ENCODE measurements at regions not wholly inside any gene's neighbourhood (a gene's known extent, or its start where the extent isn't known, plus 50 kb on each side); places are given as distances from the start of the nearest gene placed in this dataset.
"Not testable (repeated sequence)": the region's sequence is repeated elsewhere in the genome, so short reads cannot be mapped to it uniquely, and the experiment has no call there.

DNA sequence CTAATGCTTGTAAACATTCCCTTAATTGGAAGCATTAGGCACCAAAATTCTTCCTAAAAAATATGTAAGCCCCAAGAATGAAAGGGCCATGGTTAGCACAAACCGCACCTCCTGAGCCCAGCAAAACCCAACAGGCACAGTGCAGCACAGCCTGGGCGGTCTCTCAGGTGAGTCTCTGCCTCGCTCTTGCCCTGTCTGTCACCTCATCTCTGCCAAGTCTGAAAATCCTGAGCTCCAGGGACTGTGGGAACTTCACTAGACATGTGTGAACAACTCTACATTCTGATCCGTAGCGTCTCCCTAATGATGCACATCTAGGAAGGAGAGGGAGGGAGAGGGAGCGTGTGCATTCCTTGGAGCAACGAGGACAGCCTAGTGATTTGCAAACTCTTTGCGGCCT lies 88.8 kb upstream of the GJB6 start:
- in situ Hi-C loops (cut with MboI; ENCODE audit: low pct_unique_long_range_greater_than_20kb, low sequenced_read_pairs), result no loop called here
- DNase-seq, result no peak

DNA sequence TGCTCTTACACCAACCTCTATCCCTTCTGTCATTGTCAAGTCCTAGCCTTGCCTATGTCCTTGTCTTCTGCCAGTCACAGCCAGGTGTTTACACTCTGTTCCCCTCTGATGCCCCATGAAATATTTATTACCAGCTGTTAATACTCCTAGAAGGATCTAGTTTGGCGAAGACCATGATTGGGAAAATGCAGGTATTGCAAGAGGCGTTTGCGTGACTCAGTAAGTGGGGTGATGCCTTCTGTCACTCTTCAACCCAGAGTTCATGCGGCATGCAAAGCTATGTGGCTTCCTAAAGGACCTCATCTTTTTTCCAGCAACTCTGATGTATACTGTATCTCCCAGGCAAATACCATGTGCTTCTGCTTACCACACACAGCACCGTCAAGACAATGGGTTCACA lies 81.8 kb upstream of the GJB6 start:
- in situ Hi-C loops (cut with MboI; ENCODE audit: low pct_unique_long_range_greater_than_20kb, low sequenced_read_pairs), result no loop called here
- DNase-seq, result no peak

DNA sequence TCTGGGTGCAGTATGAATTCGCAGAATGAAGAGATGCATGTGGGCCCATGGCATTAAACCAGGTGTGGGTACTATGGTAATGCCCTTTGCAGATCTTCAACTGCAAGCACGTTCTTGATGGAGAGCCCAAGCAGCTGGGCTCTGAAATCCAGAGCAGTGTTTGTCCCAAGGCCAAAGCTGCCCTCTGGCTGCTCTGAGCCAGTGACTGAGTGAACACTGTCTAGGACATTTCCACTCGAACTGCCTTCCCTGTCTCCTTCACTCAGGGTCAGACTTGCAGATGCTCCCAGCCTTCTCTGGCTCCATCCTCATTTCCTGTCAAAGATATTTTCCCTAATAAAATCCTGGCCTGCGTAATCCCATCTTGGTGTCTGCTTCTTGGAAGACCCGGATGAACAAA lies 80.2 kb upstream of the GJB6 start:
- in situ Hi-C loops (cut with MboI; ENCODE audit: low pct_unique_long_range_greater_than_20kb, low sequenced_read_pairs), result no loop called here
- no peak for DNase-seq

DNA sequence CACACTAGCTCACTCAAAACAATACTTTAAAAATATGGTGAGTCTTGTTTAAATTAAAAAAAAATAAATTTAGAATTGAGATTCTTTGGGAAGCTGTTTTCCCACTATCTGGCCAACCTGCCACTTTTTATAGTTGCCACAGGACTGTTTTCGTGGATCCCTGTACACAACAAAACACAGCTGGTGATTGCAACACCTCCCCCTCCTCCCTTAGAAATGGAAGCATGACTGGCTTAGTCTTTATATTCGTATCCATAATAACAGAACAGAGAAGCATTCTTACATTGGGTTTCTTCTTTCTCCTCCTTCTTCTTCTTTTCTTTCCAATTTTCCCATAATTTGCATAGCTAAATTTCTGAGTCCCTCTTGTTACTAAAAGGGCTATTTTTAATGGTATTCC lies 79.5 kb upstream of the GJB6 start:
- no peak for DNase-seq
- in situ Hi-C loops (cut with MboI; ENCODE audit: low pct_unique_long_range_greater_than_20kb, low sequenced_read_pairs), result no loop called here

DNA sequence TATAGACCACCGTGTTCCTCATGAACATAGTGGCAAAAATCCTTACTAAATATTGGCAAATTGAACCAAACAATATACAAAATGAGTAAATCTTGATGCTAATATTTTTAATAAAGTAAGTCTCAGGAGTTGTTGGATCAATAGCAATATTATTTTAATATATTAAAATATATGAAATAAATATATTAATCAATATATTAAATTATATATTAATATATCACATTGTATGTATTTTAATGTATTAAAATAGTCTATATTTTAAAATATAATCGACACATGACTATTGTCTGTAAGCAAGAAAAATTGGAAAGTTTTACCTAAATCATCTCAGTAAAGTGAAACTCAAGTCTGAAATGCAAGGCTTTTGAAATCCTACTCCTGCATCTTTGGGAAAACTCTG lies 78.9 kb upstream of the GJB6 start:
- in situ Hi-C loops (cut with MboI; ENCODE audit: low pct_unique_long_range_greater_than_20kb, low sequenced_read_pairs), result no loop called here
- no peak for DNase-seq

DNA sequence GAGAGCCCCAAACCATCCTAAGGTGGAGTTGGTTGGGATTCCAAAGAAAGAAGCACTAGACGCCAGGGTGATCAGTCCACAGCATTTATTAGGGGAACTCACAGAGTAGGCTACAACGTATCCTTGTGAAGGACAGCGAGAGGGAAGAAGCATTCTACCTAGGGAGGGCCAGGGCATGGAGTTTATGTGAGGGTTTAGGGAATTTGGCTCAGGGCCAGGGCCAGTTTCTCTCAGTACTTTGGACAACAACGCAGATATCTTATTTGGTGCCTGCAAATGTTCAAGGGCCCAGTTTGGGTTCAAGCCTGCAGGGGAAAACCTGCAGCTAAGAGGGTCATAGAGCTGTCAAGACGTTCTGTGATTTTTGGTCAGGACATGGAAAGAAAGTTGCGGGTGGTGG lies 73.9 kb upstream of the GJB6 start:
- in situ Hi-C loops (cut with MboI; ENCODE audit: low pct_unique_long_range_greater_than_20kb, low sequenced_read_pairs), result no loop called here
- no peak for DNase-seq

DNA sequence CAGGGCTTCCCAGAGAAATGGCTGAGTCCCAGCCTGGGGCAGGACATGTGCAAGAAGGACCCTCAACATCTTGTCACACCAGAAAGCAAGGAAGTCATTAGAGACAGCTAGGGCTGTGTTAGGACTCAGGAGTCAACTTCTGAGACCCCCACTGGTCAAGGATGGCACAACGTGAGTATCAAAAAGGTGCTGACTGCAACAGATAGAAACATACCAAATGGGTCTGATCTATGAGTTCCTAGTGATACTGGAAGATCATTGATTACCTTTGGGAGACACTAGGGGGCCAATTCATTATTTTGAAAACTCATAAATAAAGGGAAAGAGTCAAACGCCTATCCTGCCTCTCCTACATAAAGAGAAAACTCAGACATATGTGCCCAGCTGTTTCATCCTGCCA lies 73.5 kb upstream of the GJB6 start:
- no peak for DNase-seq
- in situ Hi-C loops (cut with MboI; ENCODE audit: low pct_unique_long_range_greater_than_20kb, low sequenced_read_pairs), result no loop called here

DNA sequence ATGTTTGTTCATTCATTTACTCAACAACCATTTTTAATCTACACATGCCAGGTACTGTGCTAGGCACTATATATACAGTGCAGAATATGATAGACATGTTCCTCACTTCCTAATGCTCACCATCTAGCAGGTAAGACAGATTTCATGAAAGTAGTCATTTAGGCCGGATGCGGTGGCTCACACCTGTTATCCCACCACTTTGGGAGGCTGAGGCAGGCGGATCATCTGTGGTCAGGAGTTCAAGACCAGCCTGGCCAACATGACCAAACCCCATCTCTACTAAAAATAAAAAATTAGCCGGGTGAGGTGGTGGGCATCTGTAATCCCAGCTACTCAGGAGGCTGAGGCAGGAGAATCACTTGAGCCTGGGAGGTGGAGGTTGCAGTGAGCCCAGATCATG lies 71.9 kb upstream of the GJB6 start:
- DNase-seq; in situ Hi-C loops (cut with MboI; ENCODE audit: low pct_unique_long_range_greater_than_20kb, low sequenced_read_pairs): not testable (repeated sequence)

DNA sequence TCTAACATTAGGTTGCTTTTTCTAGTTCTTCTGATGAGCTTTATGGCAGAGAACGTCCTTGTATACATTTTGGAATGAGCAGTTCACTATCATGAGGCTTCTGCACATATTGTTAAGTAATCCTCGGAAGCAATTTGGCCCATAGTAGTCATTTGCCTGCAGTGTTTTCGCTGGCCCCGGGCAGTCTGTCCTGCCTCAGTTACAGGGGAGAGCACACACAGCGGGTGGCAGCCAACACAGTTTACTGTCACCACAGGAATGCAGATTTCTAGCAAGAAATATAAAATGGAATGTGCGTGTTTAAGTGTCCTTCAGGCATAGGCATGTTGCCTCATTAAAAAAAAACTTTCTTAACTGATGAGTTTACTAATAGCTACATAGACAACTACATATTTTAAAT lies 71.5 kb upstream of the GJB6 start:
- DNase-seq, result no peak
- in situ Hi-C loops (cut with MboI; ENCODE audit: low pct_unique_long_range_greater_than_20kb, low sequenced_read_pairs), result no loop called here

DNA sequence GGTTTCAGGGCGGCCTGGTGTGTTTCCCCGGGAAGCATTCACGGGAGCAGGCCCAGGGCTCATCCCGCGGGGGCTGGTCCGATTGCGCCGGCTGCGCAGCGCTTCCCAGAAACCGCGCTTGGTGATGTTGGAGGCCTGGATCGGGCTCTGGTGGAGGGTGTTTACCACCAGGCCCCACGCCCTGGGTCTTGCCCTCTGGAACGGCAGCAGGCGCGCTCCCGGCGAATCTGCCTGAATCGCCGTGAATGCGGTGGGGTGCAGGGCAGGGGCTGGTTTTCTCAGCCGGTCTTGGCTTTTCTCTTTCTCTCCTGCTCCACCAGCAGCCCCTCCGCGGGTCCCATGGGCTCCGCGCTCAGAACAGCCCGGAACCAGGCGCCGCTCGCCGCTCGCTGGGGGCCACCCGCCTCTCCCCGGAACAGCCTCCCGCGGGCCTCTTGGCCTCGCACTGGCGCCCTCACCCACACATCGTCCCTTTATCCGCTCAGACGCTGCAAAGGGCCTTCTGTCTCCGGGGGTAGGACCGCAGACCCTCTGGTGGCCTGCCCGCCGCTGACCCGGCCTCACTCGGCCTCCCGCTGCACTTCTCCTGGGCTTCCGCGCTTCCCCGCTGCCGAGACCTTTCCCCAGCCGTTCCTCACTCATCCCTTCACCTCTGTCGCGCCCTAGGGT lies 69.4 kb upstream of the GJB6 start:
- in situ Hi-C loops (cut with MboI; ENCODE audit: low pct_unique_long_range_greater_than_20kb, low sequenced_read_pairs), result no loop called here
- no peak for DNase-seq

DNA sequence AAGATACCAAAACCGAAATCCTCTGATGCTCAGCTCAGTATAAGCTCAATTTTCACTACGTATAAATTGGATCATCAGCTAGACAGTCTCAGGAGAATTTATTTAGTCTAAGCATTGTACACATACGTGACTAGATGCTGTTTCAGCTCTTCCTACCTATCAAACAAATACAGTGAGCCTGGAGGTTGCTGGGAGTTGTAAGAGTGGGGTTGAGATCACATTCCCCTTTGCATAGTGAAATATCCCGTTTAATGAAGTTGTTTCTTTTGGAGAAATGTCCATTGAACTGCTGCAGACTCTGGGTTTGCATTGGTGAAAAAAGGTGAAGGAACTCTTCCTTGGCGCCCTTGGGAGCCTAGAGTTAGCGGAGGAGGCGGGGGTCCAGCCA lies 68.9 kb upstream of the GJB6 start:
- DNase-seq, result no peak
- in situ Hi-C loops (cut with MboI; ENCODE audit: low pct_unique_long_range_greater_than_20kb, low sequenced_read_pairs), result no loop called here

DNA sequence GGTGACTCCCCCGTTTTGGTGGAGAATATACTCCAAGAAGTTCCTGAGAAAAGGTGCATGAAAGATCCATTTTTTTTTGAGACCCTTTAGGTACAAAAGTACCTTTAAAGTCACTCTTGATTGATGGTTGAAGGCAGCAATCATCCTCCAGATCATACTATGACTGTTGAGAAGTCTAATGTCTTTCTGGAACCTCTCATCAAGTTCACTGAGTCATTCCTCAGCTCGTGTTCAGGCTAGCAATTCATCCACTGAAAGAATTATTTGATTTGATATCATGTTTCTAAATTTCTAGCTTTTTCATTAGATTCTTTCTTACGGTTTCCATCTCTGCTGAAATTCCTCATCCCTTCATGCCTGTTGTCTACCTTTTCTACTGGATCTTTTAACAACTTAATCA lies 65.1 kb upstream of the GJB6 start:
- in situ Hi-C loops (cut with MboI; ENCODE audit: low pct_unique_long_range_greater_than_20kb, low sequenced_read_pairs), result no loop called here
- DNase-seq, result no peak

DNA sequence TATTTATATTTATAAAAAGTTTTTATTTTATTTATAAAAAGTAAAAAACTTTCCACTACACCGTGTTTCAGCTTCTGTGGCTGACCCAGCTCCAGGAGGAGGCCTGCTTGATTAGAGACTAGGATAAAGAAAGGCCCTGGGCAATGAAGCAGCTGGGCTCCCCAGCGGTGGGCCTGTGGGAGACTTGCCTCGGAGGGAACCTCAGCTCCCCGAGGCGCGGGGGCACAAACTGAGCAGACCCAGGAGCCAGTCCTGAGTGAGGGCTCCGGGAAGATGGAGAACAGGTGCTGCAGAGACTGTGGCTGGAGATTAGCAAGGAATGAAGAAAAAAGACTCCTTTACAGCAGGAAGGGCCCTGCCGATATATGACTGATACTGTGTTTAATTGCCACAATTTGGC lies 63.8 kb upstream of the GJB6 start:
- in situ Hi-C loops (cut with MboI; ENCODE audit: low pct_unique_long_range_greater_than_20kb, low sequenced_read_pairs), result no loop called here
- DNase-seq, result no peak

DNA sequence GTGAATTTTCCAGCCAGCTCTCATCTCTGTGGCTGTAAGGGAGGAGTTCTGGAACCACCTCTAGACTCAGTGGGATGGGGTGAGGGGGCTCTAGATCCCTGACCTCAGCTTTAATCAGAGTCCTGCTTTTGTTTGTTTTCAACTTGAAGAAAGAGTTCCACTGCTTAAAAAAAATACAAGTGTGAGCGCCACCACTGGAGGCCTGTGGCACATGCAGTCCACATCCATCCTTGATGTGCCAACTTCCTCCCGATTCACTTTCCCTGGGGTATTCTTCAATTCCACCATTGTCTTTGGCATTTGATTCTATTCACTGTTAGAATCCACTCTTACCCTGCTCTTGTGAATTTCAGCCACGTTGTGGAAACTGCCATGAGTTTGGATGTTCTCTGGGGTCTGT lies 62.4 kb upstream of the GJB6 start:
- no peak for DNase-seq
- in situ Hi-C loops (cut with MboI; ENCODE audit: low pct_unique_long_range_greater_than_20kb, low sequenced_read_pairs), result no loop called here

DNA sequence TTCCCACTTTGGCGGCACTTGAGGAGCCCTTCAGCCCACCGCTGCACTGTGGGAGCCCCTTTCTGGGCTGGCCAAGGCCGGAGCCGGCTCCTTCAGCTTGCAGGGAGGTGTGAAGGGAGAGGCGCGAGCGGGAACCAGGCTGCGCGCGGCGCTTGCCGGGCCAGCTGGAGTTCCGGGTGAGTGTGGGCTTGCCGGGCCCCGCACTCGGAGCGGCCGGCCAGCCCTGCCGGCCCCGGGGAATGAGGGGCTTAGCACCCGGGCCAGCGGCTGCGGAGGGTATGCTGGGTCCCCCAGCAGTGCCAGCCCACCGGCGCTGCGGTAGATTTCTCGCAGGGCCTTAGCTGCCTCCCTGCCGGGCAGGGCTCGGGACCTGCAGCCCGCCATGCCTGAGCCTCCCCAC lies 60.2 kb upstream of the GJB6 start:
- DNase-seq; in situ Hi-C loops (cut with MboI; ENCODE audit: low pct_unique_long_range_greater_than_20kb, low sequenced_read_pairs): not testable (repeated sequence)

DNA sequence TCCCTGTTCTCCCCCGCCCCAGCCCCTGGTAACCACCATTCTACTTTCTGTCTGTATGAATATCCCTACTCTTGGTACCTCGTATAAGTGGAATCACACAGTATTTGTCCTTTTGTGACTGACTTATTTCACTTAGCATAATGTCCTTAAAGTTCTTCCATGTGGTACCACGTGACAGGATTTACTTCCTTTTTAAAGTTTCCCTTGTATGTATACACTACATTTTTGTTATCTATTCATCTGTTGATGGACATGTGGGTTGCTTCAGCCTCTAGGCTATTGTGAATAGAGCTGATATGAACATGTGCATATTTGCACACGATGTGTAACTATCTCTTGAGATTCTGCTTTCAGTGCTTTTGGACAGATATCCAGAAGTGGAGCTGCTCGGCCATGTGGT lies 59.6 kb upstream of the GJB6 start:
- DNase-seq, result no peak
- in situ Hi-C loops (cut with MboI; ENCODE audit: low pct_unique_long_range_greater_than_20kb, low sequenced_read_pairs), result no loop called here

DNA sequence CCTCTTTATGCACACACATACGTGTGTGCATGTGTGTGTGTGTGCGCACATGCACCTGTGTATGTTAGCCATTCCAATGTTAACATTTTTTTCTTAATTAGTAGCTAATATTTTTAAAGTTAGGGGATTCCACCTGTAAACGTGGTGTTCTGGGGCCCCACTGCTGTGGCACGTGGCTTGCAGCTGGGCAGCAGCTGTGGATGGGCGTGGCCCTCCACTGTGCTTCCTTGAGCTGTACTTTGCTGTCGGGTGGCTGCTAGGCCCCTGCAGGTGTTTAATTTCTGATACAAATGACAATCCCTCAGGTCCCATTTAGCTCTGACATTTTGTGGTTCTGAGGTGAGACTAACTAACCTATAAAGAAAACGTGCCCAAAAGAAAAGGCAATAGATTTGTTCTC lies 58.9 kb upstream of the GJB6 start:
- DNase-seq, result no peak
- in situ Hi-C loops (cut with MboI; ENCODE audit: low pct_unique_long_range_greater_than_20kb, low sequenced_read_pairs), result no loop called here

DNA sequence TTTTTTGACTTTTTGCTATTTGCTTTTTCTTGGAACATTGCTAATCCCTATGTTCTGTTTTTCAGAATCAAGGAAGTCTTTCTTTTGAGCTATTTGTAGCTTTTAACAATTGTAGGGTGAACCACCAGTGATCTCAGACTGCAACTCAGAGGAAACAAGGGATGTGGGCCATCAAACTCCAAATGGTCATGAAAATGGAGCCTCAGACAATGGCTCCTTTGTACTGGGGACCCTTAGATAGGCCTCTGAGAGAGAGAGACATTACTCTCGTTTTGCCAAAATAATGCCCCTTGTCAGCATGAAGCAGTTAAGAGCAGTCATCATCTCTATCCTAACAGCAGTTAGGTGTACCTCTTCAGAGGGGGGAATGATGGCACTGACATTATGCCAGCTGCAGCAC lies 56.4 kb upstream of the GJB6 start:
- in situ Hi-C loops (cut with MboI; ENCODE audit: low pct_unique_long_range_greater_than_20kb, low sequenced_read_pairs), result no loop called here
- no peak for DNase-seq

DNA sequence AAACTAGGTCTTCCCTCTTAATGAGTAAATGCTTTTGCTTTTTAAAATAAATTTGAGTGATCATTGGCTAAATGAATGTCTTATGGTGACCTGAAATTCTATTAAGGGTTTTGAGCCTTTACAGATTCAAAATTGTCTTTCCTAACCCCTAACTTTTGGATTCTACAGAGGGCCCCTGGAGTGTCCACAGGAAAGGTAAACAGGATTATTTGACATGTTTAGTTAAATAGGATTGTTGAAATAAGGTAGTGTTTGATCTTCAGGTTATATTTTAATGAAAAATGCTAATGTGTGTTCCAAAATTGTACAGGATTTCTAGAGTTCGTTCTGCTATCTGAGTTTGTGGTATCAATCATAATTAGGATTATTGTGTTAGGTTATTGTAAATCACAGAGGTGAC lies 55.9 kb upstream of the GJB6 start:
- in situ Hi-C loops (cut with MboI; ENCODE audit: low pct_unique_long_range_greater_than_20kb, low sequenced_read_pairs), result no loop called here
- DNase-seq, result no peak

DNA sequence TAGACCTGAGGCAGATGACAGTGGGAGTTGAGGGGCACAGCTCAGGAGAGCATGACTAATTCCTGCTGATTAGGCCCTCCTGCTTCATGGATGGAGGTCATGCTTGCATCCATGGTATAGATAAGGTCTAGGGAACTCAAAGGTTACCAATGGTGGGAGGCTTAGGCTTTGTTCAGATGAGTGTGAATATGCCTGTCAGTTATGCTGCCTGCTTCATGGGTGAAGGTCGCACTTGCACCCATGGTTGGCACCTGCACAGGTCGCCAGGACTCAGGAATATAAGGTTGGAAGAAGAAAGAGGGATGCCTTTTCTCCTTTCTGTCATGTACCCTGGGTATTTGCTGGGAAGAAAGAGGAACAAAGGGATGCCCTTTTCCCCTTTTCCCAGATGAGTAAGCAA lies 53.4 kb upstream of the GJB6 start:
- in situ Hi-C loops (cut with MboI; ENCODE audit: low pct_unique_long_range_greater_than_20kb, low sequenced_read_pairs), result no loop called here
- DNase-seq, result no peak

Data from KBM-7 (cell line).